CD8-positive, alpha-beta memory T cell (primary cell): ENCODE measurements at regions not wholly inside any gene's neighbourhood (a gene's known extent, or its start where the extent isn't known, plus 50 kb on each side); places are given as distances from the start of the nearest gene placed in this dataset.

Experiments used
- CTCF ChIA-PET: fragments of 350-600 bp; sonication (Branson Sonifier 250); formaldehyde crosslinking; loops from one replicate; lab custom pipeline; 2021; ENCODE audit warnings: antibody characterized with exemption; lab: Charles Lee
- POLR2A ChIA-PET: fragments of 350-600 bp; sonication (Branson Sonifier 250); formaldehyde crosslinking; loops from one replicate; lab custom pipeline; 2021; ENCODE audit warnings: antibody characterized with exemption; lab: Charles Lee
- DNase-seq, 5 donors: peaks; one replicate each; pipeline versions ENCODE4 v3.0.0 to v3.0.0-alpha.2; 2020 to 2022; ENCODE audit warnings: mixed read lengths in 1 of 5
- H3K27ac ChIP-seq: one replicate; pipeline ENCODE4 v1.7.0; 2013; ENCODE audit warnings: low read depth, mild to moderate bottlenecking, low read length, moderate library complexity
- H3K27me3 ChIP-seq: 2 replicates; pipeline ENCODE4 v1.7.0; 2013; ENCODE audit warnings: low read length, mild to moderate bottlenecking; ENCODE audit not compliant: insufficient read depth, poor library complexity, severe bottlenecking
- H3K36me3 ChIP-seq: 2 replicates; pipeline ENCODE4 v1.7.0; 2013; ENCODE audit warnings: mild to moderate bottlenecking, low read length, moderate library complexity; ENCODE audit not compliant: insufficient read depth
- H3K4me1 ChIP-seq: 2 replicates; pipeline ENCODE4 v1.7.0; 2013; ENCODE audit warnings: mild to moderate bottlenecking, low read length, moderate library complexity; ENCODE audit not compliant: insufficient read depth
- H3K4me3 ChIP-seq: 2 replicates; pipeline ENCODE4 v1.7.0; 2013; ENCODE audit warnings: mild to moderate bottlenecking, low read length
- H3K9me3 ChIP-seq: 2 replicates; pipeline ENCODE4 v1.7.0; 2013; ENCODE audit warnings: mild to moderate bottlenecking, low read length
- H3K27ac Mint-ChIP-seq, 8 donors: one replicate each; pipeline ENCODE4 v1.8.0; 2020 to 2021; ENCODE audit warnings: mixed read lengths in 8 of 8, mild to moderate bottlenecking in 6 of 8, inconsistent platforms in 3 of 8, moderate library complexity in 3 of 8
- H3K27me3 Mint-ChIP-seq, 2 donors: one replicate each; pipeline ENCODE4 v1.8.0; 2020 to 2021; ENCODE audit warnings: mixed read lengths in 2 of 2, mild to moderate bottlenecking in 1 of 2, moderate library complexity in 1 of 2
- H3K36me3 Mint-ChIP-seq, 3 donors: one replicate each; pipeline ENCODE4 v1.8.0; 2020 to 2021; ENCODE audit warnings: mixed read lengths in 3 of 3, inconsistent platforms in 1 of 3, mild to moderate bottlenecking in 1 of 3
- H3K4me1 Mint-ChIP-seq, 3 donors: one replicate each; pipeline ENCODE4 v1.8.0; 2020 to 2021; ENCODE audit warnings: mixed read lengths in 3 of 3, inconsistent platforms in 1 of 3, mild to moderate bottlenecking in 1 of 3
- H3K4me3 Mint-ChIP-seq, 7 donors: one replicate each; pipeline ENCODE4 v1.8.0; 2020 to 2021; ENCODE audit warnings: mixed read lengths in 7 of 7, mild to moderate bottlenecking in 6 of 7, moderate library complexity in 4 of 7, inconsistent platforms in 2 of 7
- H3K9me3 Mint-ChIP-seq, 5 donors: one replicate each; pipeline ENCODE4 v1.8.0; 2020 to 2022; ENCODE audit warnings: mixed read lengths in 5 of 5, mild to moderate bottlenecking in 3 of 5, moderate library complexity in 2 of 5, inconsistent platforms in 1 of 5

GRCh38 chr13:86765462-86765861, 905.7 kb upstream of the SLITRK5 start:
- POLR2A ChIA-PET, result no interaction called here

GRCh38 chr13:86788616-86789015, 882.6 kb upstream of the SLITRK5 start:
- H3K27ac Mint-ChIP-seq, result peak overlapping the region in 1 of 8 donors; percentile 54
- Histone ChIP-seq H3K9me3 (no peaks in the 10 kb centered on the region), H3K4me1 (no peaks in the 10 kb centered on the region), H3K27ac (no peak overlapping the region), H3K27me3 (no peaks in the 10 kb centered on the region), H3K36me3 (no peaks in the 10 kb centered on the region), H3K4me3 (no peak overlapping the region)
- CTCF ChIA-PET, result no interaction called here
- H3K4me1 Mint-ChIP-seq, result no peaks in the 10 kb centered on the region
- H3K4me3 Mint-ChIP-seq, result no peak overlapping the region
- POLR2A ChIA-PET, result no interaction called here
- DNase-seq, result no peak
- H3K36me3 Mint-ChIP-seq, result peaks cover 0 to 9% (median 0%) of the 10 kb centered on the region in 3 donors
- H3K9me3 Mint-ChIP-seq, result peaks cover 6 to 33% (median 16%) of the 10 kb centered on the region in 5 donors
- no peaks in the 10 kb centered on the region for H3K27me3 Mint-ChIP-seq

More at GRCh38 chr13:86765462-86765861, 905.7 kb upstream of the SLITRK5 start:
- H3K9me3 ChIP-seq, result no peaks in the 10 kb centered on the region
- H3K4me1 ChIP-seq, result no peaks in the 10 kb centered on the region
- peaks cover 0 to 18% (median 0%) of the 10 kb centered on the region in 3 donors for H3K4me1 Mint-ChIP-seq
- H3K27me3 ChIP-seq, result no peaks in the 10 kb centered on the region
- peak overlapping the region in 7 of 8 donors; percentile 12 to 91 (median 79) for H3K27ac Mint-ChIP-seq
- H3K4me3 ChIP-seq, result no peak overlapping the region
- H3K36me3 Mint-ChIP-seq, result peaks cover 0 to 33% (median 0%) of the 10 kb centered on the region in 3 donors
- CTCF ChIA-PET, result no interaction called here
- H3K4me3 Mint-ChIP-seq, result peak overlapping the region in 5 of 7 donors; percentile 18 to 40 (median 27)
- DNase-seq, result peak in 1 of 5 donors; percentile 31
- H3K36me3 ChIP-seq, result no peaks in the 10 kb centered on the region
- peaks cover 0 to 3% of the 10 kb centered on the region in 2 donors for H3K27me3 Mint-ChIP-seq
- H3K27ac ChIP-seq, result no peak overlapping the region
- H3K9me3 Mint-ChIP-seq, result peaks cover 12 to 58% (median 47%) of the 10 kb centered on the region in 5 donors

GRCh38 chr13:86792153-86792651, 879.0 kb upstream of the SLITRK5 start:
- H3K9me3 Mint-ChIP-seq, result peaks cover 4 to 28% (median 14%) of the 10 kb centered on the region in 5 donors
- Histone ChIP-seq H3K9me3 (no peaks in the 10 kb centered on the region), H3K27me3 (no peaks in the 10 kb centered on the region), H3K36me3 (no peaks in the 10 kb centered on the region), H3K4me1 (no peaks in the 10 kb centered on the region), H3K4me3 (no peak overlapping the region), H3K27ac (no peak overlapping the region)
- no peak overlapping the region for H3K4me3 Mint-ChIP-seq
- CTCF ChIA-PET, result no interaction called here
- POLR2A ChIA-PET, result no interaction called here
- no peaks in the 10 kb centered on the region for H3K27me3 Mint-ChIP-seq
- H3K36me3 Mint-ChIP-seq, result peaks cover 0 to 13% (median 0%) of the 10 kb centered on the region in 3 donors
- DNase-seq, result no peak
- H3K4me1 Mint-ChIP-seq, result no peaks in the 10 kb centered on the region
- no peak overlapping the region for H3K27ac Mint-ChIP-seq

GRCh38 chr13:86795858-86796257, 875.3 kb upstream of the SLITRK5 start:
- H3K9me3 ChIP-seq, result no peaks in the 10 kb centered on the region
- H3K9me3 Mint-ChIP-seq, result peaks cover 14 to 24% (median 23%) of the 10 kb centered on the region in 5 donors
- no peaks in the 10 kb centered on the region for H3K4me1 ChIP-seq
- no peak overlapping the region for H3K4me3 Mint-ChIP-seq
- no peaks in the 10 kb centered on the region for H3K4me1 Mint-ChIP-seq
- ChIA-PET CTCF (no interaction called here), POLR2A (no interaction called here)
- H3K36me3 ChIP-seq, result no peaks in the 10 kb centered on the region
- no peak overlapping the region for H3K27ac Mint-ChIP-seq
- no peak overlapping the region for H3K27ac ChIP-seq
- H3K27me3 Mint-ChIP-seq, result no peaks in the 10 kb centered on the region
- H3K27me3 ChIP-seq, result no peaks in the 10 kb centered on the region
- H3K4me3 ChIP-seq, result no peak overlapping the region
- H3K36me3 Mint-ChIP-seq, result peaks cover 0 to 13% (median 0%) of the 10 kb centered on the region in 3 donors
- no peak for DNase-seq

- H3K9me3 Mint-ChIP-seq, result peaks cover 4 to 13% (median 7%) of the 10 kb centered on the region in 5 donors
- CTCF ChIA-PET, result no interaction called here
- no peak for DNase-seq
Measured at GRCh38 chr13:86810361-86810760, 860.8 kb upstream of the SLITRK5 start.

GRCh38 chr13:86813198-86813597, 858.0 kb upstream of the SLITRK5 start:
- Histone ChIP-seq H3K9me3 (no peaks in the 10 kb centered on the region), H3K27ac (no peak overlapping the region), H3K27me3 (no peaks in the 10 kb centered on the region), H3K36me3 (no peaks in the 10 kb centered on the region), H3K4me1 (no peaks in the 10 kb centered on the region), H3K4me3 (no peak overlapping the region)
- DNase-seq, result no peak
- Mint-ChIP-seq H3K36me3 (peaks cover 0 to 4% (median 2%) of the 10 kb centered on the region in 3 donors), H3K27me3 (no peaks in the 10 kb centered on the region), H3K9me3 (peaks cover 2 to 17% (median 7%) of the 10 kb centered on the region in 5 donors), H3K4me1 (no peaks in the 10 kb centered on the region), H3K27ac (no peak overlapping the region), H3K4me3 (no peak overlapping the region)
- ChIA-PET CTCF (no interaction called here), POLR2A (no interaction called here)

More at GRCh38 chr13:86810361-86810760, 860.8 kb upstream of the SLITRK5 start:
- H3K27ac Mint-ChIP-seq, result peak overlapping the region in 1 of 8 donors; percentile 41
- no peaks in the 10 kb centered on the region for H3K4me1 Mint-ChIP-seq
- H3K36me3 ChIP-seq, result no peaks in the 10 kb centered on the region
- H3K27me3 Mint-ChIP-seq, result no peaks in the 10 kb centered on the region
- POLR2A ChIA-PET, result no interaction called here
- peaks cover 0 to 2% (median 0%) of the 10 kb centered on the region in 3 donors for H3K36me3 Mint-ChIP-seq
- no peaks in the 10 kb centered on the region for H3K4me1 ChIP-seq
- no peaks in the 10 kb centered on the region for H3K27me3 ChIP-seq
- no peaks in the 10 kb centered on the region for H3K9me3 ChIP-seq
- no peak overlapping the region for H3K4me3 Mint-ChIP-seq
- no peak overlapping the region for H3K4me3 ChIP-seq
- H3K27ac ChIP-seq, result no peak overlapping the region

GRCh38 chr13:86825410-86825809, 845.8 kb upstream of the SLITRK5 start:
- POLR2A ChIA-PET, result no interaction called here
- no peaks in the 10 kb centered on the region for H3K4me1 Mint-ChIP-seq

GRCh38 chr13:86826232-86826631, 844.9 kb upstream of the SLITRK5 start:
- Histone ChIP-seq H3K4me3 (no peak overlapping the region), H3K9me3 (no peaks in the 10 kb centered on the region), H3K36me3 (no peaks in the 10 kb centered on the region), H3K27me3 (no peaks in the 10 kb centered on the region), H3K4me1 (no peaks in the 10 kb centered on the region), H3K27ac (no peak overlapping the region)
- Mint-ChIP-seq H3K27ac (no peak overlapping the region), H3K27me3 (no peaks in the 10 kb centered on the region), H3K4me1 (peaks cover 0 to 5% (median 0%) of the 10 kb centered on the region in 3 donors), H3K36me3 (peaks cover 0 to 13% (median 4%) of the 10 kb centered on the region in 3 donors), H3K4me3 (no peak overlapping the region), H3K9me3 (peaks cover 17 to 25% (median 23%) of the 10 kb centered on the region in 5 donors)
- POLR2A ChIA-PET, result no interaction called here
- CTCF ChIA-PET, result interaction anchor here (0.6 kb wide), 1 partner anchor 109 kb away, joined by 3 read pairs; no protein-coding TSS in a partner anchor
- DNase-seq, result no peak

More at GRCh38 chr13:86825410-86825809, 845.8 kb upstream of the SLITRK5 start:
- no peak overlapping the region for H3K4me3 ChIP-seq
- no peak for DNase-seq
- no peaks in the 10 kb centered on the region for H3K27me3 ChIP-seq
- H3K4me1 ChIP-seq, result no peaks in the 10 kb centered on the region
- Mint-ChIP-seq H3K27me3 (no peaks in the 10 kb centered on the region), H3K4me3 (no peak overlapping the region), H3K36me3 (peaks cover 0 to 16% (median 0%) of the 10 kb centered on the region in 3 donors), H3K9me3 (peaks cover 12 to 34% (median 21%) of the 10 kb centered on the region in 5 donors), H3K27ac (no peak overlapping the region)
- H3K27ac ChIP-seq, result no peak overlapping the region
- no peaks in the 10 kb centered on the region for H3K9me3 ChIP-seq
- H3K36me3 ChIP-seq, result no peaks in the 10 kb centered on the region
- CTCF ChIA-PET, result no interaction called here
